GM21576 (cell line): ENCODE measurements at regions not wholly inside any gene's neighbourhood (a gene's known extent, or its start where the extent isn't known, plus 50 kb on each side); places are given as distances from the start of the nearest gene placed in this dataset.

Experiments used
- ATAC-seq: cut with Tn5 transposase; IDR thresholded peaks from one replicate; pipeline ENCODE4 v1.9.1; 2021; ENCODE audit warnings: mild to moderate bottlenecking, moderate library complexity; ENCODE audit not compliant: unreplicated experiment

DNA sequence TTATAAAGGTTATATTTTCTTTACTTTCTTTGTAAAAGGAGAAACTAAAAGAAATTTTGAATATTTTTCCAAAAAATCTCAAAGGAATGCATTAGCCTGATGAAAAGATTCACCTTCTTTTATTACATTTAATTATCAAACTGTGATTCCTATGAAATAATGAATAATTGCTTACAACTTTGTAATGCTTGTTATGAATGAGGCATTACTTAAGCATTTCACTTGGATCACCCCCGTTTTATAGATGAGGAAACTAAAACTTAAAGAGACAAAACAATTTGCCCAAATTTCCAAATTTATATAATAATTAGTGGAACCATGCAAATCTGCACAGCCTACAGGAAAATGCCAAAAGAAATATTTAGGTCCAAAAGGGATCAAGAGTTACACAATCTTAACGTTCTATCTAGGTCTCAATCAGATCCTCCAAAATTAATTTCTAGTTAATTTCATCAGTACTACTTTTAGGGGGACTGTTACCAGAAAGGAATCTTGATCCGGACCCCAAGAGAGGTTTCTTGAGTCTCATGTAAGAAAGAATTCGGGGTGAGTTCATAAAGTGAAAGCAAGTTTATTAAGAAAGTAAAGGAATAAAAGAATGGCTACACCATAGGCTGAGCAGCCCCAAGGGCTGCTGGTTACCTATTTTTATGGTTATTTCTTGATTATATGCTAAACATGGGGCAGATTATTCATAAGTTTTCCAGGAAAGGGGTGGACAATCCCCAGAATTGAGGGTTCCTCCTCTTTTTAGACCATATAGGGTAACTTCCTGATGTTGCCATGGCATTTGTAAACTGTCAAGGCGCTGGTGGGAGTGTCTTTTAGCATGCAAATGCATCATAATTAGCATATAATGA, 288.0 kb downstream of the ADGB start:
- ATAC-seq = no peak

DNA sequence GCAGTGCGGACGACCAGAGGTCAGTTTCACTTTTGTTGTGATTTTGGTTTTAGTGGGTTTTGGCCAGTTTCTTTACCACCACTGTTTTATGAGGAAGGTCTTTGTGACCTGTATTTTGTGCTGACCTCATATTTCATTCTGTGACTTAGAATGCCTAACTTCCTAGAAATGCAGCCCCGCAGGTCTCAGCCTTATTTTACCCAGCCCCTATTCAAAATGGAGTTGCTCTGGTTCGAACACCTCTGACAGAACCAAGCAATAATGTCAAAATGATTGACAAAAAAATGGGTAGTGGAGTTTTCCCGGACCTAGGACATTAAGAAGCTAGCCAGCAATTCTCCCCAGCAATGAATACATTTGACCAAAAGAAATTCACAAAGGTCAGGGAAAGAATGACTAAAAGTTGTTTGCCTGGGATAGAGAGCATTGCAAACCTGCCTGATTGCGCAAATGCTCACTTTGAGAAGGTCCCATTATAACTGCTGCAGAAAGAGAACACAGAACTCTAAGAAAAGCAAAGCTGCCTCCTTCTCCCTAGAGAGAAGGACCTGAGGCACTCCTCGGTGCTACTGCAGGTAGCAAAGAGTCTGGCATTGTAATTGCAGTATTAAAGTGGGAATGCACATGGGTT, 288.8 kb downstream of the ADGB start:
- ATAC-seq = no peak

DNA sequence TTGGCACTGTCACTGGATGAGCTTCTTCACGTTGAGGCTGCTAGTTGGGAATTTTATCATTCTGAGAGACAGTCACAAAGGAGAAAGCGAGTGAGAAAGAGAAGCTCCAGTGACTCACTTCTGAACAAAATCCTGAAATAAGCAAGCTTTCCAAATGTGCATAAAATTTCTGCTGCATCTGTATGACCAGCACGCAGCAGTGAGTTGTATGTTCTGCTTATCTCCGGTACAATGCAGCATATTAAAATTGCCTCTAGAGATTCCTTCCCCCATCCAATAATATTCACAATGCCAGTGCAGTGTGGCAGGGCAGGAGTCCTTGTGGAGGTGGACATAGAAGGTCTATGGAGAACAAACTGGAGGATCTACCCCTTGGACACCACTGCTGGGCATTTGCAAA, 290.5 kb downstream of the ADGB start:
- ATAC-seq = no peak

DNA sequence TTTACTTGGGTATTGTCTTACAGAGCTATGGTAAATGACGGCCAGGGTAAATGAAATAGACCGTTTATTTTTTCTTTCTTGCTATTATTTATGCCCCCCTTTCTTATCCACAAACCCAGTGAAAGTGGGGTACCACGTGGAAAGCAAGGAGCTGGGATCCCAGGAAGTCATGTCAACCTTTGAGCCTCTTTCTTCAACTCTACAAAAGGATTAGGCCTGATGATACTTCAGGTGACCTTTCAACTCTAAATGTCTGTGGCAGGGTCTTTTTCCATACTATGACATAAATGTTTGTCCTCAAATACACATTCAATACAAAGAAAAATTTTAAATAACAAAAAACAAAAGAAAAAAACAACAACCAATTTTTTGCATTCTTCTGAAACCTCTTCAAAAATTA, 291.4 kb downstream of the ADGB start:
- no peak for ATAC-seq

DNA sequence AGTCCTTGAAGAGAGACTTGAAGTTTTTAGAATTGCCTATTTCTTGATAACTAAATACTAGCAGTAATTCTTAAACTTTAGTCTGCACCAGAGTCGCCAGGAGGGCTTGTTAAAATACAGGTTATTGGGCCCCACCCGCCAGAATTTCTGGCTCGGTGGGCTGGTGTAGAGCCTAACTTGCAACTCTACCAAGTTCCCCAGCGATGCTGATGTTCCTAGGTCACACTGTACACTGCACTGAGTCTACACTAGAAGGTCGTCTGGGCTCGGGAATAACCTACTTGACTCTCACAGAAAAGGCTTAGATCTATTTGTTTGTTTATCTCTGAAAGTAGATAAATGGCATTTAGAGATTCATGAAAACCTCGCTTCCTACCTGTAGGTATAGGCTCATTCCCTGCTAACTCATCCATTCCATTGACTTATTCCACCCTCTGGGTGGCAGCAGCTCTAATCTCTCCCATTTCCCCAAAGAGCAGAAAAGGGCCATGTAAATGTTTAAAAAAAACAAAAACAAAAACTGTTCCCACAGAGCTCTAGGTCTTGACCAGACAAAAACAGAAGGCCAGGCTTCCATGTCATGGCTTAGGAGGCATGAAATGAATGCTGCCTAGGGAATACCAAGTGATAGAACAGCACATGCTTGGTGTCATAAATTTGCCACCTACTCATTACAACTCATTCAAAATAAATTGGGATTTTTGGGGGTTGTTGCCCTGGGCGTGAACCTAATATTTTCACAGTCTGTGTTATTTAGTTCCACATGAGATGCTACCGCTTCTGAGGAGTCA, 292.1 kb downstream of the ADGB start:
- no peak for ATAC-seq

DNA sequence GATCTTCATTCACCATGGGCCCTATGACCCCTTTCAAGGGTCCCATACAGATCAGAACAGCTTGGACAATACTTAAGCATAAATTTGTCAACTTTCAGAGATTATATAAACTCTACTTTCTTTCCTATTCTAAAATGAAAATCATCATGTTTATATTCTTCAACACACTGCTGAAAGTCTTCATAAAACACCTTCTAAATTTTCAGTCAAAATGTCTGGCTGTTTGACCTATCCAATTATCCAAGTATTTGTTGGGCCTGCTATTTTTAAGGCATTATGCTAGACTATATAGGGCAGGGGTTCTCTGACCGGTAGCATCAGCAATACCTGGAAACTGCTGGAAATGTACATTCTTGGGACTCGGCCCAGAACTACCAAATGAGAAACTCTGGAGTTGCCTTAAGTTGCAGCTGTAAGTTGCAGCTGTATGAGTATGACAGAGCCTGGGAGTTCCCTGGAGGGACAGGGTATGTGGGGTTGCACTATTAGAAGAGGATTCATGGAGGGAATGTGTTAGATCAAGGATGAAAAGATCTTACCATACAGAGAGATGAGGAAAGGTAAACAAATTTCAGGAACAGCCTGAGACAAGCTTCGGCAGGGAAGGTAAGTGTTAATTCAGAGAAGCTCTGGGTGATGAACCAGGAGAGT, 293.0 kb downstream of the ADGB start:
- no peak for ATAC-seq

DNA sequence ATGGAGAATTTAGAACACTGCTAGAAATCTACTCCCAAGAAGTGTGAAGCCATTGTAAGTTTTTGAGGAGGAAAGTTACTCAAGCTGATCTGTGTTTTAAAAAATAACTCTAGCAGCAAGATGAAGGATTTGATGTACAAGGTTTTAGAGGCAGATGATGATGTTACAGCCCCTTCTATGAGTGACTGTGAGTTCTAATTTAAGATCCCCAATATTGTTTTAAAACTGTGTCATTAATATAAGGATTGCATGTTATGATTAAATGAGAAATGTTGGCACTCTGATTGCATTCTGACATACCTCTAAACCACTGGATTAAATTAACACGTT, 293.5 kb downstream of the ADGB start:
- ATAC-seq = no peak

DNA sequence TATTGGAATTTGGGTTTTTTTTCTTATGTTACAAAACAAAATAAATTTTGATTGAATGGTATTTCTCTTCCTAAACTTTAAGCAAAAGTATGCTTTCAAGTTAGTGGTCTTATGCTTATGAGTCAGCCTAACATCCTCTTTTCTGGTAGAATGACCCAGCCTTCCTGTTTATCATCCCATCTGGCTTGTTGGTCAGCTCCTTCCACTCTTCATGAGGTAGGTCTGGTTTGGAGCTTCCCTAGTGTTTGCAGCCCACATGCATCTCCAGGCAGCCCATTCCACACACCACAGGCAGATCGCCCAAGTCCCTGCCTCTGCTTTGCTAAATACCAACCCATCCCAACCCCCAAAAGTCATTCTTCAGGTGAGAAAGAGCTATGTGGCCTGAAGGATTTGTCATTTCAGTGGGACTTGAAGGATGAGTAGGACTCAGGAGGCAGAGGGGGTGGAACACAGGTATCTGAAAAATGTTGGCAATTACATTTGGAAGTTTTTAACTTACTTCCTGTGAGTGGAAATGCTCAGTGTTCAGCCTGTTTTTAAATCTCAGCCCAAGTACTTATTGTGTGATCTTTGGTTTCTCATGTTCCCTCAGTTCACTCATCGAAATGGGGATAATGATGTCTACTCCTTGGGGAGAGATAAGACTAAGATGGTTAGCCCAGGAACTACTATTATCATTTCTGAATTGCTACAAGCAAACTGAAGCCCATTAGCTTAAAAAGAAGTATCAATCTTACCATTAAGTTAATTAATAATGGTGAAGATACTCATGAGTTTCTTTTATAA, 294.0 kb downstream of the ADGB start:
- no peak for ATAC-seq

DNA sequence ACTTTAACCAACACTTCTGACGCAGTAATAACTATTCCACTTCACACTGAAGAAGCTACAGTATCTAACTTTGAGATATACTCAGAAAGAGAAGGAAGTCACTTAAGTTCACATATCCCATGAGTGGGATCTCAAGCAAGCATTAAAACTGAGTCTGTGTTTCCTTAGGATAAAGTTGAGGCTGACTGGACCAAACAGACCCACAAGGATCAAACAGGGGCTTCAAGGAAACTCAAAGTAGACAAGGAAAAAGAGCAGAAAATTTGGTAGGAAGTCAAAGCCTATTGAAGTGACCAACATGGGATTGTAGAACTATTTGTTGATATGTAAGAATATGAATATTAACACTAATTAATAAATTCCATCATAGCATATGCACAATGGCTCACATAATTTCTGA, 294.9 kb downstream of the ADGB start:
- no peak for ATAC-seq

DNA sequence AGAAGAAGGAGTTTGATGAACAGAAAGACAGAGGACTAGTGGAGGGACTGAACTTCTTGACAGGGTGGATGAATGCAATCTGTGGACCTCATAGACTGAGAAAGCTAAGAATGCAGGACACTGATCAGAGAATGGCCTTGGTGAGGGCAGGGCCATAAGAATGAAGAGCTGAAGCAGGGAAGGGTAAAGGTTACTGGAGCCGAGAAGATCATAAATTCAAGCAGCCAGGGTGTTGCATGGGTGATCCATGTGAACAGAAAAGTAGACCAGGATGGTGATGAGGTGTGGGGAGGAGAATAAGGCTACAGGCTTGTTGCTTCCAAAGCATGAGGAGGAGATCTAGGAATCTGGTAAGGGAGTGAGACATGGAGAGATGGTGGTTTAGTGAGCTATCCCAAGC, 295.9 kb downstream of the ADGB start:
- no peak for ATAC-seq

DNA sequence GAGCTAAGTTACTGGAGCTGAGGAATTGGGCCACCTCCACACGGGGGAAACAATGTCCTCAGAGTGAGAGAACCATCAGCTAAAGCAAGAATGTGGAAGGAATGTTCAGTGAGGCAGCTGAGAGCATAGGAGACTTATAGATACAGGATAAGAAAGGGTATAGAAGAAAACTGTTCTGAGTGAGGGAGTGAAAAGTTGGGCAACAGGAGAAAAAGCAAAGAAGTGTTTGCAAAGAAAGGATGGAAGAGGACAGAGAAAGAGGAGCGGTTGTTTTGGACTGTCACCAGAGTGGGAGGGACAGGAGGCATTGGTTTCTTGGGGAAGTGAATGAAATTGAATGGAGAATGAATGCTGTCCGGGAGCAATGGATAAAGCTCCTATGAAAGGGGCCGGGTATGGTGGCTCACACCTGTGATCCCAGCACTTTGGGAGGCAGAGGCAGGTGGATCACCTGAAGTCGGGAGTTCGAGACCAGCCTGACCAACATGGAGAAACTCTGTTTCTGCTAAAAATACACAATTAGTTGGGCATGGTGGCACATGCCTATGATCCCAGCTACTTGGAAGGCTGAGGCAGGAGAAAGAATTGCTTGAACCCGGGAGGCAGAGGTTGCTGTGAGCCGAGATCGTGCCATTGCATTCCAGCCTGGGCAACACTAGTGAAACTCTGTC, 296.5 kb downstream of the ADGB start:
- no peak for ATAC-seq

DNA sequence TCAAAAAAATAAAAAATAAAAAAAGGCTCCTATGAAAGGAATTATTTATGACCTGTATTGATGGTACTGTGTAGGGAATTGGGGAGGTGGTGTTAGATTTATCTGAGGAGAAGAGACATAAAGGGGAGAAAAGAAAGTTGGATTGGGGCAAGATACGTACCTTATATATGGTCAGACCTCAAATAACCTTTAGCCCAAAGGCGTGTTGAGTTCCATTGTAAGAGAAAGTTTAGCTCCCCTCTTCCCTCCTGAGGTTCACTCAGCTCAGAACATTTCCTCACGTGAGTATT, 296.9 kb downstream of the ADGB start:
- ATAC-seq = no peak

DNA sequence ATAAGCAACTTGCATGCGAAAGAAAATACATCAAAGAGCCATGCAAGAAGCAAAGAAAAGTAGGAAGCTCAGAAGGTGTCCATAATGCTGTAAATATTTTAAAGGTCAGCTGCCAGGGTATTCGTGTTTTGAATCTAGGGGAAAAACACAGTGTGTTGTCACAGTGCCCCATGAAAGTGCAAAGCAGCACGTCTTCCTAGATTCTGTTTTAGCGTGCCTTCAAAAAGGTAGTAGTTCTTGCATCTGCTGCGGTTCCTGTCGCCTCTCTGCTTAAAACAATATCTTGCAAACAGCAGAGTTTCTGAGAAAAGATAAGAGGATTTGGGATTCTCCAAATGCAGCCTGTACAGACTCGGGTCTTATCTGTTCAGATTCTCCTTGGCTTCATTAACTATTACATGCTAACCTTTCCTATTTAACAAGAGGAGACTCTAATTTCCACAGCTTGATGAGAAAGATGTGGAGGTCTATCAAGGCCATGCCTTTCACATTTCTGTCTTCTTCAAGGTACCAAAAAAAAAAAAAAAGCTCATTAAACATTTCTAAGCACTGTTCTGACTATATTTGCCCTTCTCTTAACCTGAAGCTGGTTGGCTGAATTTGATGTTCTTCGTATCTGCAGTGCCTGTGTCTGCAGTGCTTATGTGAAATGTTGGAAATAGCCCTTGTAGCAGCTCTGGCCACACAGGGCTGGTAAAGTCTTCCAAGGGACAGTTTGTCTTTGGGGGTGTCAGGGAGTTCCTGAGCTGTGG, 297.5 kb downstream of the ADGB start:
- no peak for ATAC-seq

DNA sequence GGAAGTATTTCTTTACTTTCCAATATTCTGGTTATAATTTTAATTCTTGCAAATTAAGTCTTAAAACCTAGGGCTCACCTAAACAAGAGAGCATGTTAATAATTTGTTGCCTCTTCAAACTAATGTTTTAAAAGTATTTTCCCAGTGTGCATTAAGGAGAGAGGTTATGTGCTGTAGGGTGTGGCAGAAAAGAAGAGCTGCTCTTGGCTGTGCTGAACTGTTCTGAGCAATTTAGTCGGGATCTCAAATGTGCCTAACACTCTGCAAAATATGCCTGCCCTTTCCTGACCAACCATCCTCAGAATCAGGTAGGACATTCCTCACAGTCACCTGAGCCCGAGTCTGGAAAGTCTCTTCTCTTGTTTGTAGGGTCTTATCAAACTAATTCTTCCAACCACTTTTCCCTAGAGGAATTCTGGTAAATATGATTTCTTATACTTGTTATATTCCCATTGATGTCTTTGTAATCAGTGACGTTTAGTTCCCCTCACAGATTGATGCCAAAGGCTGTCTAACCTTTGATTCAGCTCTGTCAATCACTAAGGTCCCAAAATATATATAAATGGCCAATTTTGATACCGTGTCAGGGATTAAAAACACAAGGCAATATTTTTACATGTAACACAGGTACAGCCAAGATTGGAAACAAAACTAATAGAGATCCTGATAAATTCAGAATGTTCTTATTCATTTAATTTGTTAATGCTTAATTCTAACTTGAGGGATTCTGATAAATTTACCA, 298.4 kb downstream of the ADGB start:
- no peak for ATAC-seq

DNA sequence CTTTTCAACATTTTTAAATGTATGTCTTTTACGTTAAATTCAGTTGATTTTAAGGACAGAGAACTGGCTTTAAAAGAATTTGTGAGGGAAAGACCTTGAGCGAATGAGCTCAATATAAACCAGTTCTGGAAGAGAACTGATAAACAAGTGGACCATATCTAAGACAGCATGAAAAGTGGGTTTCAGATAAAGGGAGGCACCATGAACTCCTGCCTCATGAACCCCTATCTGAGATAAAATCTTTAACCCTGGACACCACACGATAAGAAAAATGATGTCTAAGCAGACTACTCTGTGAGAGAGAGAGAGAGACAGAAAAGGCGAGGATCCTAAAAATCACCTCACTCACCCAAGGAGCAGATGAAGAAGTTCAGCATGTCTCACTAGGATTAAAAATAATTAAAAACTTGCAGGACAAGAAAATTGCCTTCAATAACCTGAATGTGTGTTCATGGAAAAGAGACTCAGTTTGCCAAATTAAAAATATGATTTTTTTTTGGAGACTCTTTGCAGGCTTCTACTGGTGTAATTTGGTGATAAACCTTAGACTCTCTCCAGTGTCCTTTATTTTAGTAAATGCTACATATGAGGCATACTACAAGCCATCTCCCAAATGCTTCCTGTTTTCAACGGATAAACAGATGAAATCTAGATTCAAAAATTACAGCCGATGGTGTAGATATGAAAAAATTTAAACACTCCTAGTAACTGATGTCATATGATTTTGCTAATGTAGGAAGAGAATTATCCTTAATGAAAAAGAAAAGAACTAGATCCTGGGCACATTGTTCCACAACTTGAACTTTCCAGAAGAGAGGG, 299.5 kb downstream of the ADGB start:
- ATAC-seq = no peak

DNA sequence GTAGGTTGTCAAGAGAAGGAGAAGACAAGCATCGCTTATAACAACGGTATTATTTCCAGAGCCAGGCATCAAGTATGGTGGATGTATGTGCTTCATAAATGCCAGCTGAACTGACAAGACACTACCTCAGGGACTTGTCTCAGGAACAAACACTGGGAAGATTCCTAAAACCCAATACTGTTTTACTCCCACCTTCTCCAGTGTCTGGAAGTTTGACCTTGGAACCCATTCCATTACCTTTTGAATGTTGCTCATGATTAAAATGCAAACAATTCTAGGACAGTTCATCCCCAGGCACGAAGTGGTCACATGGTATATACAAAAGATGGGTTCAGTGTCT, 300.1 kb downstream of the ADGB start:
- no peak for ATAC-seq

DNA sequence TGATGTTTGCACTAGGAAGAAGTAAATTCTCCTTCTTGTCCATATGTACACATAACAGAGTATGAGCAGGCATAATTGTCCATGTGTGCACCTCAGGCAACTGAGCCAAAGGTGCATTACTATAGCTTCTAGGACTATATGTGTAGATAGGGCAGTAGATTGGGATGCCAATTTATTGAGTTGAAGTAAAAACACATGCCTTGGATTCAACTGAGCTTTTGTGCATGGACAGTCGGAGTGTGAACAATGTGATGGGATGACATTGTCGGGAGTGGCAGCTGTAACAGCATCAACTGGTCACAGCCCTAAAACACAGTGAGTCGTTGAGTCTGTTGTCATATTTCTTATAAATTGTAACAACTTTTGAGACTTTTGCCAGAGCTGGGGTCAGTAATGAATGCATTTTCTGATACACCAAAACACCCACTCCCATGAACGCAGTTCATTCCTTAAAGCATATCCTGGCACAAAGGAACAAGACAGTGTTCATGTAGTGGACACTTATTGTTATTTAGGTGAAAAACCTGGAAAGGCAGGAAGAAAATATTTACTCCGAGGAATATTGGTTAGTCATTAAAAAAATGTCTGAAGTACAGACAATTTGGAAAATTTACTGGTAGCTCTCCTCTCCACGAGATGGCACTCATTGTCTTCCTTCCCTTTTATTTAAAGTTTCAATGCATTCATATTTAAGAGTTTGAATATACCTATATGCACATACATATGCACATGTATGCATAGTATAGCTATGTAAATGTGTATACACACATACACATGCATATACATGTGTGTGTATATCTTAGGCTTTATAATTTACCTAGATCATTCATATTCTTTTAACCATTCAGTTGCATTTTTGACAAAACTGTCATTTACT, 302.0 kb upstream of the STXBP5 start:
- ATAC-seq = no peak
